PFSK-1 (cell line): ENCODE measurements at regions not wholly inside any gene's neighbourhood (a gene's known extent, or its start where the extent isn't known, plus 50 kb on each side); places are given as distances from the start of the nearest gene placed in this dataset.

Source experiments
- FOXP2 ChIP-seq: optimal IDR thresholded peaks from 2 replicates; pipeline ENCODE3; 2011; ENCODE audit warnings: borderline replicate concordance, control low read depth, inconsistent platforms; ENCODE audit not compliant: insufficient read depth; ENCODE audit errors: extremely low read length, extremely low read depth
- POLR2AphosphoS5 ChIP-seq: IDR thresholded peaks from 2 replicates; pipeline ENCODE4 v1.6.1; 2012; ENCODE audit warnings: low read depth, mild to moderate bottlenecking, control low read depth, low read length, moderate library complexity
- SIN3A ChIP-seq: IDR thresholded peaks from 2 replicates; pipeline ENCODE4 v1.6.1; 2012; ENCODE audit warnings: mild to moderate bottlenecking, low read length, moderate library complexity, borderline replicate concordance; ENCODE audit not compliant: insufficient read depth
- TAF1 ChIP-seq: IDR thresholded peaks from 2 replicates; pipeline ENCODE4 v1.6.1; 2012; ENCODE audit warnings: low read length, control low read depth, borderline replicate concordance; ENCODE audit not compliant: insufficient read depth

DNA sequence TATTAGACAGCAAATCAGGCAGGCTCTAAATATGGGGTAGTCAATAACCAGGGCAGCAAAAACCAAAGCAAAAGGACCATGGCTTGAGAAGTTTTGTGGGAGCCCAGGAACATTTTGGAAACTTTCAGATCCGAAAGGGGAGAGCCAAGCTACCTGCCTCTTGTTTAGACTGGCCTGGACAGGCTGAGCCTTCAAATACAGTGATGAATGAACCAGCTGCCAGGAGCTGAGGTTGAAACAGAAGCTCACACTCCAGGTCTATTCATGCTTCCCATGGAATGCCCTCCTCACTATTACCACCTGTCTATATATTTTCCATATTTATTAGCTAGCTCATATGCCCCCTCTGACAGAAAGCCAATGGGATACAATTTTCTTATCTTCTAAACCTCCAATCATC, 150.8 kb upstream of the SLC44A1 start:
- TF ChIP-seq POLR2AphosphoS5 (no peak), SIN3A (no peak), TAF1 (no peak), FOXP2 (no peak)
